CD14-positive monocyte (primary cell): ENCODE measurements at regions not wholly inside any gene's neighbourhood (a gene's known extent, or its start where the extent isn't known, plus 50 kb on each side); places are given as distances from the start of the nearest gene placed in this dataset.

Experiments
- DNase-seq, 3 donors: peaks; one replicate each; pipeline ENCODE4 v3.0.0-alpha.2; 2011 to 2022
- H2AFZ ChIP-seq: 2 replicates; pipeline ENCODE4 v1.6.0; 2012; ENCODE audit warnings: mild to moderate bottlenecking, low read depth, low read length, inconsistent platforms; ENCODE audit not compliant: insufficient read depth, poor library complexity, severe bottlenecking
- H3K27ac ChIP-seq, 2 donors: 1 replicate in 1 of 2; 2 replicates in 1 of 2; pipeline ENCODE4 v1.5.1; 2012 to 2013; ENCODE audit warnings: low read length in 2 of 2, control low read depth in 1 of 2, inconsistent platforms in 1 of 2, low read depth in 1 of 2, mild to moderate bottlenecking in 1 of 2
- H3K27me3 ChIP-seq, 2 donors: one replicate each; pipeline versions ENCODE4 v1.6.0 to v1.6.1; 2011 to 2013; ENCODE audit warnings: low read length in 2 of 2; ENCODE audit not compliant: control insufficient read depth in 2 of 2, insufficient read depth in 2 of 2
- H3K36me3 ChIP-seq, 2 donors: replicated peaks in 1 of 2; 1 replicate in 1 of 2; 2 replicates in 1 of 2; pipeline versions ENCODE4 v1.5.1 to v1.6.1; 2012 to 2013; ENCODE audit warnings: low read length in 2 of 2, control low read depth in 1 of 2, inconsistent platforms in 1 of 2, mild to moderate bottlenecking in 1 of 2; ENCODE audit not compliant: insufficient read depth in 2 of 2, control insufficient read depth in 1 of 2
- H3K4me1 ChIP-seq, 2 donors: 1 replicate in 1 of 2; 2 replicates in 1 of 2; pipeline versions ENCODE4 v1.5.1 to v1.6.1; 2012 to 2013; ENCODE audit warnings: low read length in 2 of 2, control low read depth in 1 of 2, inconsistent platforms in 1 of 2, mild to moderate bottlenecking in 1 of 2, moderate library complexity in 1 of 2; ENCODE audit not compliant: insufficient read depth in 2 of 2, control insufficient read depth in 1 of 2
- H3K4me2 ChIP-seq: replicated peaks from 2 replicates; pipeline ENCODE3; 2012; ENCODE audit warnings: low read length, moderate library complexity, mild to moderate bottlenecking; ENCODE audit not compliant: poor library complexity, severe bottlenecking; ENCODE audit errors: extremely low read depth
- H3K4me3 ChIP-seq, 3 experiments: fragments of 200-600 bp in 1 of 3; sonication (generic) in 1 of 3; replicated peaks in 1 of 3; 1 replicate in 2 of 3; 2 replicates in 1 of 3; pipeline ENCODE4 v1.5.1; 2011 to 2013; ENCODE audit warnings: low read length in 3 of 3, mild to moderate bottlenecking in 3 of 3, control low read depth in 2 of 3, low read depth in 2 of 3, inconsistent platforms in 1 of 3, moderate library complexity in 1 of 3
- H3K79me2 ChIP-seq: 2 replicates; pipeline ENCODE4 v1.6.0; 2012; ENCODE audit warnings: mild to moderate bottlenecking, control low read depth, inconsistent platforms, low read length, moderate library complexity; ENCODE audit not compliant: insufficient read depth
- H3K9ac ChIP-seq: 2 replicates; pipeline ENCODE4 v1.6.0; 2017; ENCODE audit warnings: low read length, mild to moderate bottlenecking; ENCODE audit not compliant: insufficient read depth, poor library complexity, severe bottlenecking
- H3K9me3 ChIP-seq, 2 donors: replicated peaks in 1 of 2; 1 replicate in 1 of 2; 2 replicates in 1 of 2; pipeline versions ENCODE4 v1.5.1 to v1.6.1; 2012 to 2013; ENCODE audit warnings: low read length in 2 of 2, control low read depth in 1 of 2; ENCODE audit not compliant: control insufficient read depth in 1 of 2, insufficient read depth in 1 of 2
- H4K20me1 ChIP-seq: 2 replicates; pipeline ENCODE4 v1.6.0; 2012; ENCODE audit warnings: mild to moderate bottlenecking, low read length, control low read depth, moderate library complexity; ENCODE audit not compliant: insufficient read depth
- H3K27ac Mint-ChIP-seq, 7 donors: one replicate each; pipeline ENCODE4 v1.8.0; 2020; ENCODE audit warnings: mild to moderate bottlenecking in 7 of 7, mixed read lengths in 7 of 7, moderate library complexity in 6 of 7, inconsistent platforms in 2 of 7
- H3K27me3 Mint-ChIP-seq, 3 donors: one replicate each; pipeline ENCODE4 v1.8.0; 2021 to 2022; ENCODE audit warnings: low read depth in 3 of 3, mild to moderate bottlenecking in 3 of 3, mixed read lengths in 3 of 3, moderate library complexity in 3 of 3, inconsistent platforms in 1 of 3
- H3K36me3 Mint-ChIP-seq, 2 donors: one replicate each; pipeline ENCODE4 v1.8.0; 2020; ENCODE audit warnings: mixed read lengths in 2 of 2, inconsistent platforms in 1 of 2, mild to moderate bottlenecking in 1 of 2
- H3K4me1 Mint-ChIP-seq: one replicate; pipeline ENCODE4 v1.8.0; 2020; ENCODE audit warnings: mild to moderate bottlenecking, mixed read lengths
- H3K4me3 Mint-ChIP-seq, 2 donors: one replicate each; pipeline ENCODE4 v1.8.0; 2020; ENCODE audit warnings: mild to moderate bottlenecking in 2 of 2, mixed read lengths in 2 of 2, moderate library complexity in 1 of 2
- H3K9me3 Mint-ChIP-seq, 7 donors: one replicate each; pipeline ENCODE4 v1.8.0; 2020 to 2022; ENCODE audit warnings: mixed read lengths in 7 of 7, mild to moderate bottlenecking in 6 of 7, moderate library complexity in 6 of 7, inconsistent platforms in 2 of 7
- CTCF ChIP-seq: fragments of 200-600 bp; IDR thresholded peaks from one replicate; pipeline ENCODE4 v1.8.0; 2022; ENCODE audit warnings: antibody characterized with exemption, mild to moderate bottlenecking
- WGBS: methylation state at CpG from one replicate; pipeline ENCODE4 v1.1.5; 2013; ENCODE audit warnings: missing lambda C conversion rate; ENCODE audit not compliant: insufficient coverage; 5-methylcytosine and 5-hydroxymethylcytosine counted together
- intact Hi-C, 2 donors: fragments of 100-400 bp; cut with micrococcal nuclease; formaldehyde crosslinking; loops; one replicate each; pipeline versions ENCODE4 v1.15.0 to v1.15.1; 2023

DNA sequence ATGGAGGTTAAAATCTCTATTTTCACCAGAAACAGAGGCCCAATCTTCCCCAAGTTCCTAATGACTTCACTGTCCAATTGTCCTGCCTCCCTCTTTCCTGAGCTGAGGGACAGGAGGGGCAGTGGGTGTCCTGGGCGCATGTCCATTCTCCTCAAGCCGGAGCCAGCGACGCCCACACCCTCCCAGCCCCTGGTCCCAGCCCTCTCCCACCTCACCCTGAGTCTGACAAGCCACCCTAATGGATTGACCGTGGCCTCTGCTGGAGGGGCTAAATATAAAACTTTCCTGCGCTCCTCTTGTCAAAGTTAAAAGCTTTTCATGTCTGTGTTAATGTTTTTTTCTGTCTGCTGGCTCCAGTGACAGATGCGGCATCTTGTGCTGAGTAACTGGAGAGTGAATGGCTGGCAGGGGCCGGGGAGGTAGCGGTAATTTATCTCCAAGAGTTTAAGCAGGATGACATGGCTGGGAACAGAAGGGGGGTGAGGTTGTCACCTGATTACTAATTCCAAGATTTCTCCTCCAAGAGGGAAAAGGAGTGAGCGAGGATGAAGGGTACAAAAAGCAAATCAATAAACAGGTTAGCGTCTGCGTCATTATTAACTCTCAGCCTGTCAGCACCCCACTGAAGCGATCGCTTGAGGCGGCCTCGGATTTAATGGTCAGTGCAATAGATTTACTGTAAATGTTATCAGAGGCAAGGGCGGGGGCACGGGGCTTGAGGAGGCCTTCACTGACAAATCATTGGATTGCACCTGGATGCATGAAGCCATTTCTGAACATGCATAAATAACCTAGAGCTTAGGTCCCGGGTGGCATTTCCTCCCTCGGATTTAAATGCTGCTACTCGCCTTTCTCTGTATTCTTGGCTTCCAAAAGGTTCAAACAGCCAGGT lies 118.1 kb upstream of the MAFB start:
- Mint-ChIP-seq H3K4me1 (peaks cover 18% of the 10 kb centered on the region), H3K27ac (no peak overlapping the region), H3K9me3 (no peaks in the 10 kb centered on the region), H3K4me3 (no peak overlapping the region), H3K27me3 (peaks cover 0 to 5% (median 0%) of the 10 kb centered on the region in 3 donors), H3K36me3 (no peaks in the 10 kb centered on the region)
- Histone ChIP-seq H3K27ac (no peak overlapping the region), H3K4me2 (no peak overlapping the region), H3K4me3 (no peak overlapping the region), H3K4me1 (peaks cover 11 to 13% of the 10 kb centered on the region in 2 donors), H3K36me3 (no peaks in the 10 kb centered on the region), H3K9me3 (no peaks in the 10 kb centered on the region), H2AFZ (no peak overlapping the region), H3K27me3 (no peaks in the 10 kb centered on the region), H3K9ac (no peak overlapping the region), H3K79me2 (no peaks in the 10 kb centered on the region), H4K20me1 (no peaks in the 10 kb centered on the region)
- DNase-seq, result no peak
- 88% methylated on average over 12 of the region's 21 CpGs for WGBS
- intact Hi-C loops, result no loop called here
- TF ChIP-seq CTCF, result no peak

GRCh38 chr20:40807821-40808170 lies 118.8 kb upstream of the MAFB start:
- no peaks in the 10 kb centered on the region for H3K36me3 ChIP-seq
- H3K9ac ChIP-seq, result no peak overlapping the region
- H3K4me3 ChIP-seq, result no peak overlapping the region
- WGBS, result 86% methylated on average over 2 of the region's 2 CpGs
- intact Hi-C loops, result no loop called here
- no peaks in the 10 kb centered on the region for H3K79me2 ChIP-seq
- H3K9me3 ChIP-seq, result no peaks in the 10 kb centered on the region
- H3K27me3 Mint-ChIP-seq, result peaks cover 0 to 5% (median 2%) of the 10 kb centered on the region in 3 donors
- no peak overlapping the region for H3K4me3 Mint-ChIP-seq
- H3K9me3 Mint-ChIP-seq, result no peaks in the 10 kb centered on the region
- H3K4me1 Mint-ChIP-seq, result peaks cover 19% of the 10 kb centered on the region
- no peaks in the 10 kb centered on the region for H3K27me3 ChIP-seq
- H3K4me1 ChIP-seq, result peaks cover 11 to 13% of the 10 kb centered on the region in 2 donors
- H3K27ac Mint-ChIP-seq, result no peak overlapping the region
- no peaks in the 10 kb centered on the region for H4K20me1 ChIP-seq
- TF ChIP-seq CTCF, result no peak
- DNase-seq, result no peak
- H3K36me3 Mint-ChIP-seq, result no peaks in the 10 kb centered on the region
- no peak overlapping the region for H2AFZ ChIP-seq
- H3K27ac ChIP-seq, result no peak overlapping the region
- no peak overlapping the region for H3K4me2 ChIP-seq
